T-helper 9 cell (primary cell): ENCODE measurements at regions not wholly inside any gene's neighbourhood (a gene's known extent, or its start where the extent isn't known, plus 50 kb on each side); places are given as distances from the start of the nearest gene placed in this dataset.

Source experiments
- DNase-seq: peaks from one replicate; pipeline ENCODE4 v3.0.0-alpha.2; 2020

DNA sequence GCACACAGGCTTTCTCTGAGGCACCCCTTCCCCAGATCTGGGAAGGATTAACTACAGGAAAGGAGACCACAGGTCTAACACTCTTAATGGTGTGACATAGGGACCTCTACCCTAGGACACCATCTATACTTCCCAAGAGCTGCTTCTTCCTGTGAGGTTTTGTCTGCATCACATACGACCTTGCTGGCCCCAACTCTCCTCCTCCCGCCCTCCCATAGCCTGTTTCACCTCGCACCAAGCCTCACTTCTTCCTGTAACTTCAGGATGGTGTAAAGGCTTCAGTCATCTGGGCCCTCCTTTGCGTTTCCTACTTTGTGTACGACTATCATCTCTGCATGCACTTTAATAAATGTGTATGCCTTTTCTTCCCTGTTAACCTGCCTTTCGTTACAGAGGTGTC is 274.3 kb downstream of the KLF6 start:
- no peak for DNase-seq

DNA sequence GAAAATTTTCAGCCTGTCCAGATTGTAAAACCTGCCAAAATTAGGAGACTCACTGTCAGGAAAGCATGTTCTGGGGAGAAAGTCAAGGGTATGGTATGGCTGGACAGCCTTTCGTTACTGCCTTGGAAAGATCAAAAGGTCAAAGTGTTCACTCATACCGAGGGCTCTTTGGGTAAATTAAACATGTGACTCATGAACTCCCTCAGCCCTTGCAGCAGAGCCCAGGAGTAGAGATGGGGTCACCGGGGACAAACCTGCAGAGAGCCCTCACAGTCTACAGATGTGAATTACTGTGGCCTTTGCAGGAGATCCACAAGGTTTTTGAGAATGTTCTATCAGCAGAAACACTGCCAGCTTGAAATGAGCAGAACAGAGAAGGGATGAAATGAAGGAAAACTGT is 275.7 kb downstream of the KLF6 start:
- no peak for DNase-seq

DNA sequence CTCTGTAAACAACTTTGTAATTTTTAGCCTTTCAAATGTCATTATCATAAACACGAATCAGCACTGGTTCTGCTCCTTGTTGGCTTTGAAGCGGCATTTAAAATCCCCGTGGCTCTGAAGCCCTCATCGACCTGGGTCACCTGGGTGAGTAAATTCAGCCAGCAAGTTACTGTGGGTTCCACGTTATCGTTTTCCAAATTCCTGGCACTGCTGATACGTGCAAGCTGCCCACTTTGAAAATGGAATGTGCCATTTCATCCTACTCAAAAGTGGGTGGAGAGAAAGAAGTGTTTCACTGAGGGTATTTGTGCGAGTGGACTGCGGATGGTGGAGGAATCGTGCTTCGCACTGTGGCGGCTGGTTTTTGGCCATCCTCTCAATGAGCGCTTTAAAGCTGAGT is 281.7 kb downstream of the KLF6 start:
- DNase-seq, result no peak

DNA sequence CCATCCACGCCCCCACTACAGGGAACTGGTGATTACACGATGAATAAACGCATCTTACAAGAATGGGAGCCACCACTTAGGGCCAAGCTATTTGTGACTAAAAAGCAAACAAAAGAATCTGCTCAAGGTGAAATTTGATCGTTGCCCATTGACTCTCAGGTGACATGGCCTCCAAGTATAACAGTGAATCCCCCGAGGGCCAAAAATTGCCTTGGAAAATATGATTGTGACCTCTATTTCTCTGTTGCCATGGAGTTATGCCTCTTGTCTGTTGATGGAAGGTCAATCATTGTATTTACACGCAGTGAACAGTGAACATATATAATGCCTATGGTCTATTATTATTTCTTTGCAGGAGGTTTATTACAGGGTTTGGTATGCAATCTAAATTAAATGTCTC is 282.3 kb downstream of the KLF6 start:
- DNase-seq, result no peak

DNA sequence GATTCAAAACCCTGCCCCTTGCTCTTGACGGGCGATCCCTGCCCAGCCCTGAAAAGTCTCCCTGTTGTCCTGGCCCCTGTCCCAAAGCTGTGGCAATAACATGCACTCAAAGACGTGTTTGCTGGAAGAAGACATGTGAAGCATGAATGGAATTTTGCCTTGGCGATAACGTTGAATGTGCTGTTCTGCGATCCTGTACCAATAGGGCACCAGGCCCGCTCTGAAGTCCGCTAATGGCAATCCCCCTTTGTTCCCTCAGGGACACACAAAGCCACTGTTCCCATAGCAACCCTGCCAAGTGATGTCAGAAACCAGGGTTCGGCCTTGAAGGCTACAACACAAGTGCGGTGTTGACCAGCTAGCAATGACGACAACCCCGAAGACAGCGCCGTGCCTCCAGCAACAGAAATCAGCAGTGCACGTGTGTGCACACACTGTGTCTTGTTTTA is 284.6 kb downstream of the KLF6 start:
- no peak for DNase-seq

DNA sequence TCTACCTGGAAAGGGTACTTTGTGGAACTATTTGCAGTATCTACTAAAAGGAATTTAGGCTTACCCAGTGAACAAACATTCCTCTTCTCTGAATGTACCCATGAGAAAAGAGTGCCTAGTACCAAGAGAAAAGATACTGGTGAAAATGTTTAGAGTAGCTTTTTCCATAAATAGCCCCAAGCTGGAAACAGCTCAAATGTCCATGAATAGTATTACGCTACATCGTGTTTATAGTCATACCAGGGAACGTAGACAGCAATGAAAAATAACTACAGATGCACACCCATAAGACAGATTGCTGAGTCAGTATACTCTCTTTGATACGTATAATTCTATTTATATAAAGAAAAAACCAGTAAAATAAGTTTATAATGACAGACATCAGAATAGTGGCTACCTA is 285.9 kb downstream of the KLF6 start:
- DNase-seq, result no peak

DNA sequence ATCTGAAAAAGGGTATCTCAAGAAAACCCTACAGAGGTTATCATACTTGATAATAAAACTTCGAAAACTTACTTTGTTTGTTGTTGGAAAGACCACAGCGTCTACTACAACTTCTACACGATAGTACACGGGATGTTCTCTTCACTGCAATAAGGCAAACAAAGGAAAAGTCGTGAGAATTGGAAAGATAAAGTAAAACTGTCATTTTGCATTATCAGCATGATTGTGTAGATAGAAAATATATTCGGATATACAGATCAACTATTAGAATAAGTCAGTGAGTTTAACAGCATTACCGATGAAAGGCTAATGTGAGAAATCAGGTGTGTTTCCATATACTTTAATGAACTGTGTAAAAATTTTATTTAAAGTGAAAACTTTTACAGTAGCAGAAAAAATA is 287.4 kb downstream of the KLF6 start:
- no peak for DNase-seq

DNA sequence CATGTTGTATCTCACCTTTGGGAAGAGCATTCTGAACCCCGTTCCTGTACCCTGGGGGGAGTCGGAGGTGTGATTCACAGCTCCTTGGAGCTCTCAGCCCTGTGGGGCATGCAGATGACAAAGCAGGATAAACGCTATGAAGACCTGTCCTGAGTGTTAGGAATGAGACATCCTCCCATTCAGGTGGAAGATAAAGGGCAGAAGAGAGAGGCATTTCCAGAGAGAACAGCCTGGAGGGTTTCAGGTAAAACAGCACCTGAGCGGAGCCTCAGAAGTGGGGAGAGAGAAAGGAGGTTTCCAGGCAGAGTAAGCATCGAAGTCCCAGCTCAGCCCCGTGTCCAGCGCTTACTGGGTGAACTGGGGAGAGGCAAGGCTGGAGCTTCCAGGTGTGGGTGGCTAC is 288.9 kb downstream of the KLF6 start:
- DNase-seq, result no peak

DNA sequence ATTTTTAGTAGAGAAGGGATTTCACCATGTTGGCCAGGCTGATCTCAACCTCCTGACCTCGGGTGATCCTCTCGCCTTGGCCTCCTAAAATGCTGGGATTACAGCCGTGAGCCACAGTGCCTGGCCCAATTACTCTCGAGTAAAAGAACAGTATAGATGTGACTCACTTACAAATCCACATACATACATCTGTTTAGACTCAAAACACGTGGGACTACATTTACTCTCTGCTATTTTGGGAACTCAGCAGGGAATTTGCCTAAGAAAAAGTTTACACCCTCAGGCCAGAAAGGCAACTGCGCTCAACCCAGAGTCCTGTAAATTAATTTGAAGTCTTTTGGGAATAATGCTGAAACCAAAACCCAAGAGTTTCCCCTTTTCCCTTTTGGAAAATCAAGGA is 289.7 kb downstream of the KLF6 start:
- DNase-seq, result no peak

DNA sequence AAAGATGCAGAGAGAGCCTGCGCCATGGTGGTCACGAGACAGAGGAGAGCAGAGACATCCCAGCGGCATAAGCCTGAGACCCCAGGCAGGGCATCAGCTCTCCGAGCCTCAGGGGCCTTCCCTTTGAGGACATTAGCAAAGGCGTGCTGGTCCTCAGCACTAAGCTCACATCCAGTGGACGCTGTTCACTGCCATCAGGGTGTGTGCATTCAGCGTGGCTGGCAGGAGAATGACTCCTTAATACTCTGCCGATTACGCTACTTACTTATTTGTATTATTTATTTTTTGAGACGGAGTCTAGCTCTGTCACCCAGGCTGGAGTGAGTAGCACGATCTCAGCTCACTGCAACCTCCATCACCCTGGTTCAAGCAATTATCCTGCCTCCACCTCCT is 290.2 kb downstream of the KLF6 start:
- no peak for DNase-seq

DNA sequence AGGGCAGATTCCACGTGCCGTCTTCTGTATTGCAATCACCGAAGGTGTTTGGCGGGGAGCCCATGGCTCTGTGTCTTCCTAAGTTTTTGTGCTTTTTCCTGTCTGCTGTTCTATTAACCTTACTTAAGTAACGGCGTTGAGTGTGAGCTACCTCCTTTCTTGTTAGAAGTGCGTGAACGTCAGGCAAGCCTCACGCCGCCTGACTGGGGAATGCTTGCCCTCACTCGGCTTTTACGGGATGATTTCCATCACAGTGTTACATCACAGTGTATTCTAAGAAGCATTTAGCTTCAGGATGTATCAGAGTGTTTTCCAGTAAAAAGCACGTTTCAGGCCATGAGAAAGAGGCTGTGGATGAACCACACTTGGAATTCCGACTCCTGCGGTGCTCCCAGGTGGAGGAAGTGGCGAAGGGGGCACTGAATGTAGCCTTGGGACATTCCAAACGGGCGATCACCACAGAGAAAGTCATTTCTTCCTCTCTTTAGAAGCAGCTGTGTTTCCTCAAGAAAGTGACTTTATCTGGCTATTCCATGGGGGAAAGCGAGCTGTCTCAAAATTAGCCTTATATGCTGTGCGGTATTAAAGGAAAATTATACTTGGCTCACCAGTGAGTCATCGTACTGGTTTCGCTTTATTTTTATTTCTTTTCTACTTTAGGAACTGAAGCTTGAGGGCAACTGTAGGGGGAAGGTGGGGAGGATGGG is 290.7 kb downstream of the KLF6 start:
- DNase-seq, result no peak

DNA sequence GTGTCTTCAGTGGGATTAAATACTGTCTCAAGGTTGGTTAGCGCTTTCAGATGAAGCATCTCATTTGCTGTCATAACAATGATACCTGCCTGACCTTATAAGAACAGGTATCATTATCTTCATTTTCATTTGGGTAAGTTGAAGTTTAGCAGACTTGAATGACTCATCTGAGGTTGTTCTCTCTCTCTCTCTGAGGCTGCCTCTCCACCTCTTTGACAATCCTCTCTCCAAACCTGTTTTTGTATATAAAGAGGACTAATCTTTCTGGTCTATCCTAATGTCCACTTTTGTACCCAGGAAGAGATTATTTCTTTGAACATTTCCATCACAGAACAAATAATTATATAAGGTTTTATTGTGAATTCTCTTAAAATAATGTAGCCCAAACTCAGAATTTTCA is 291.4 kb downstream of the KLF6 start:
- no peak for DNase-seq

DNA sequence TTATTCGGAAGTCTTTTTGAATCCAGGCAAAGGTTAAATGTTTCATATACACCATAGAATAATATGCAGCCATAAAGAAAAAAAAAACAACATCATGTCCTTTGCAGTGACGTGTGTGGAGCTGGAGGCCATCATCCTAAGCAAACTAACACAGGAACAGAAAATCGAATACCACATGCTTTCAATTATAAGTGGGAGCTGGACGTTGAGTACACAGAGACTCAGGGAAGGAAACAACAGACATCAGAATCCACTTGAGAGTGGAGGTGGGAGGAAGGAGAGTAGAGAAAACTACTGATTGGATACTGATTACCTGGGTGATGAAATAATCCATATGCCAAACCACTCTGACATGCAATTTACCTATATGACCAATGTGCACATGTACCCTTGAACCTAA is 293.4 kb downstream of the KLF6 start:
- no peak for DNase-seq

DNA sequence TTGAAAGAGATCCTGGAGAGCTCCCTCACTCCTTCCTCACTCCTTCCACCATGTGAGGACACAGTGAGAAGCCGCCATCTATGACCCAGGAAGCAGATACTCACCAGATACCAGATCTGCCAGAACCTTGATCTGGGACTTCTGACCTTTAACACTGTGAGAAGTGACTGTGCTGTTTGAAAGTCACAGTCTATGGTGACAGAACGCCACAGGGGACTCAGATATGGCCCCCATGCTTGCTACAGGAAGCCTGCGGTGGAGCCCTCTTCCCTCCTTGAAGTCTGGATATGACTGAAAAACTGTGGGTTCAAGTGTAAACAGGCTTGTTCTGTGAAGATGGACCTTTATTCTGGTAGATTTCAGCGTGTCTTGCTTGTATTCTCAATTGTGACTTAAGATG is 297.8 kb downstream of the KLF6 start:
- no peak for DNase-seq

DNA sequence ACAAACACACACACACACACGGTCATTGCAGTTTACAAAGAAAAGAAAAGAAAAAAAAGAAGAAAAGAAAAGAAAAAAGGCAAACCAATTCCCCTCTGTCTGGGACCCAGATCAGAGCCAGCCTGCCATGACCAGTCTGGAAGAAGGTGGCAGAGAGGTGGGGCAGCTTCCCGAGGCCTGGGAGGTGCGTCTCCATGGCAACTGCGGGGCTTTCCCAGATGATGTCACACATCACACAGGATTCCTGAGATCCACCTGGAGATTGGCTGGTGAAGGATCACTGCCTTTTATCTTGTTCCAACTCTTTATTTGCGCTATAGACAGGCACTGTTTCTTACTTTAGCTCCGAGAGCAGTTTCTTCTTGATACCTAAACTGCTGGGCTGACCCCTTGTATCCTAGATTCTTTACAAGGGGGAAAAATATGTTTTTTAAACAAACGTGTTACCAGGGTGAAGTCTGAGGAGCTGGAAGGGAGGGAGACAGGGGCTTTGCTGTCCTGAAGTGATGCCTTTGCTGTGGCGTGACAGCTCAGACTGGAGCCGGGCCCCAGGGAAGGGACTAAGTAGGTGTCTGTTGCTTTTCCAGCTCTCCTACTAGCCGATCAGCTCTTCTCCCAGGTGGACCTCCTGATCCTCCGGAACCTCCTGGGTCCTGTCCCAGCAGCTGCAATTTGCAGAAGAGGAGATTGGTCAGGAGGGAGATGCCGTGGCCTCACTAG is 298.5 kb downstream of the KLF6 start:
- DNase-seq, result no peak

DNA sequence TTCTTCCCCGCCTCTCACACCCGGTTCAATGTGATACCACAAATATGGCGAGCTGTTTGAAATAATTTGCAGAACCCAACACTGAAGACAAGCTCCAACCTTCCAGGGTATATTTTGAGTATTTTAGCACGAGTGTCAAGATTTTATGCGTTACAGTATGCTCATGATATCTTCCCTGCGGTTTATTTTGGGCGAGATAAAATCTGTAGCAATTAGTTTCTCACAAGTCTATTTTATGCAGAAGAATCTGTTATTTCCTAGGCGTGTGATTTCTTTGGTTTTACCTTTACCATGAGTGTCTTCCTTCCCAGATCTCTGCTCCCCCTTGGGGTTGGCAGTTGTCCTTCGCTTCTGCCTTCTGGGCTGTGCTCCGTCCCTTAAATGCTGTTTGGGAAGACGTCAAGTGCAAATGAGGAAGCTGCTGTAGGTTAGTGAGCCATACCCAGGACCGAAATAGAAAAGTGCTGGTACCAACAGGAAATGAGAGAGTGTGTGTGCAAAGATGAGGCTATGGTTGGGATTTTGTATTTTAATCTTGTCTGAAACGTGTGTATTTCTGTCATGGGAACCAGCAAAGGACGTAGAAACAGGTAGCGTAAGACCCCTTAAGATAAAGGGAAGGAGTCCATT is 299.8 kb downstream of the KLF6 start:
- DNase-seq, result no peak

DNA sequence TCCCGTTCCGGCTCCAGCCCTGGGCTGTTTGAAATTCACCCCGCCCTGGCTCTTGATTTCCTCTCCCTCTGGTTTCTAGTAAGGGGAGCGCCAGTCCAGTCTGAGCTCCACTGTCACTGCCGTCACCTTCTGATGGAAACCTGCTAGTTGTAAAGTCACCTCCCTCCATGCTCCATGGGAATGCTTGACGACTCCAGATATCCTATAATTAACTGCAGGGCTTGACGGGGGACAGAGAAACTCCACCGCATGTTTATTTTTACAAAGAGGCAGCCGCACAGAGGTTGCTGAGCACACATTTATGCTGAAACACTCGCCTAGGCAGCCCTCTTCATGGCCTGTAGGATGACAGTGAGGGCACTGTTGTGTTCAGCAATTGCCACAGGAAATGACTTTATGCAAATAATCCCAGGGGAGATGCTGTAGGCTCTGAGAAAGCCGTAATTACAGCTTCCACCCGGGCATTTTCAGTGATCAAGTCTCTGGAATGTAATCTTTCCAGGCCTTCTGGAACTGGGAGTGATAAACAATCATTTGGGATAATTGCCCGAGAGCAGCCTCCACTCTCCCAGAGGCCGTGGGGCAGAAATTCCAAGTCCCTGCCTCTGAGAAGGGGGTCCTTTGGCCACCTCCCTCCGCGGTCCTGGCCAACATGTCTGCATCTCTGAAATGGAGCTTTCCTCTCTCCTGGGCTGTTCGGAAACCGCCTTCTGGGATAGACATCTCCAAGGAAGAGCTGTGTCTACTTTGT is 300.5 kb downstream of the KLF6 start:
- DNase-seq, result no peak

DNA sequence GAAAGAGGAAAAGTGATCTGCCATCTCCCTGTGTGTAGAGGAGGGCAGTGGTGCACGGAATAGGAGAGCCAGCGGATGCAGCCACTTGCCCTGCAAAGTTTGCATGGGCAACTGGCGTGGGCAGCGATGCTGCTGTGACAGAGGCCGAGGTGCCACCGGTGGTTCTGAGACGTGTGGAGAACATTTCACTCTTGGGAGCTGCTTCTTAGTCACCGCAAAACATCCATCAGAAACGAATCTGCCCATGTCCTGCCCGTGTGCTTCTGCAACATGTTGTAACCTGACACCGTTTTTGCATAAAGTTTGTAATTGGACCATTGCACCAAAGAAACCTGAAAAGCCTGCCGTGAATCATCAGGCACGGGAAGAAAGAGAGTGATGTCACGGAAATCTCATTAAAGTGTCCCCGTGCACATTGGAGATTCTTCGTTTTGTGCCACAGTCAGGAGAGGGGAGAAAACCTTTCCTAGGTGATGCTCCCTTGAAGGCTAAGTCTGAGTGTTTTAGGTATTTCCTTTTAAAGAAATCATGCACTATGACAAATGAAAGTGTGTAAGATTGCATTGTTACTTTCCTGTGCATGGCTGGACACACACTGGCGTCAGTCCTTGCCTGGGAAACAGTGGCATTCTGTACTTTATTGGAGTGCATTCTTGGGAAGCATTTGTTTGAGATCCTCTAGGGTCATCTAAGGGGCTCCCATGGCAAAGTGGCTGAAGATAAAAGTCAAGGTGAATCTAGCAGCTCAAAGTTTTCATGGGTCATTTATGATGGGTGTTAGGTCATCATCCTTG is 302.6 kb downstream of the KLF6 start:
- no peak for DNase-seq

DNA sequence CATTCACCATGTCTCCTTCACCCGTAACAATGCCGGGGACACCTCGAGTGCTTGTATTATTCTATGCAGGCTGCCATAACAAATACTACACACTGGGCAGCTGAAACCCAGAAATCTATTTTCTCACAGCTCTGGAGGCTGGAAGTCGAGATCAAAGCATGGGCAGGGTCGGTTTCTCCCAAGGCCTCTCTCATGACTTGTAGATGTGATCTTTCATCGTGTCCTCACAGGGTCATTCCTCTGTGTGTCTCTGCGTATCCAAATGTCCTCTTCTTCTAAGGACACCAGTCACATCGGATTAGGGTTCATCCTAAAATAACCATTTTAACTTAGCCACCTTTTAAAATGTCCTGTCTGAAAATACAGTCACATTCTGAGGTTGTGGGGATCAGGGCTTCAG is 303.5 kb downstream of the KLF6 start:
- DNase-seq, result no peak

DNA sequence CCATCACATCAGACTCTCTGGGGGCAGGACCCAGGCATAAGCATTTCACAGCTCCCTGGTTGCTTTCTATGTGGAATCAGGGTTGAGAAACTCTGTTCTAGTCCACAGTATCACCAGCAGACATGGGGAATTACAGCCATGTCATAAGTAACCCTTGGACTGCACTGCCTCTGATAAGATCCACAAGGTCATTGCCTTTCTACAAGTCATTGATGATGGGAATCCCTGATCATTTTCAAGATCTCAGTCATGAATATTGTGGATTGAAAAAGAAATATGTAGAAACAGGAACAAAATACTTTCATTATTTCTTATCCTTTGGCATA is 304.1 kb downstream of the KLF6 start:
- no peak for DNase-seq

DNA sequence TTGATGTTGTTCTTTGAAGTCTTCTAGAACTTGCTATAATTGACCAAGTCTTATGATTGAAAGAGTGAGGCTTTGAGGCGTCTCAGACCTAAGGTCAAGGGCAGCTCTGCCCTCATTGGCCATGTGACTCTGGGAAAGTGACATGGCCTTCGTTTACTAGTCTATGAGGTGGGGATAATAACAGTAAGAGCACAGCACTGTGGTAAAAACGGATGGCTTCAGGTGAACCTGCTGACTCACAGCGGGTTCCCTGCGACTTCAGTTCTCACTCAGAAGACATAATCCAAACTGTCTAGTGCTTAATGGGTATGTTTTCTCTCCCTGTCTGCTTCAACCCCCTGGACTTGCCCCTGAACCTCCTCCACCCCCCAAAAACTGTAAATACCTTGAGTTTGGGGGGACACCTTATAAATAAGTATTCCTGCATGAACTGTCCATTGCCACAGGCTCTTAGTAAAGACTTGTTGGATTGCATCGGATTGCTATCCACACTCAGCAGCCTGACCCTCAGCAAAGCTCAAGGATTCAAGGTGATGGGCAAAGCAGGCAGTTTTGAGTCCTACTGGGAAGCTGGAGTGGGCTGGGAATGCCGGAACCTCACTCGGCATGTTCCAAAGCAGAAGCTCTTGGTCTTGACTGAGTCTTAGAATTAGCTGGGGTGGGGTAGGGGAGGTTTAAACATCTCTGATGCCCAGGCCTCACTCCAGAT is 304.6 kb downstream of the KLF6 start:
- DNase-seq, result no peak

DNA sequence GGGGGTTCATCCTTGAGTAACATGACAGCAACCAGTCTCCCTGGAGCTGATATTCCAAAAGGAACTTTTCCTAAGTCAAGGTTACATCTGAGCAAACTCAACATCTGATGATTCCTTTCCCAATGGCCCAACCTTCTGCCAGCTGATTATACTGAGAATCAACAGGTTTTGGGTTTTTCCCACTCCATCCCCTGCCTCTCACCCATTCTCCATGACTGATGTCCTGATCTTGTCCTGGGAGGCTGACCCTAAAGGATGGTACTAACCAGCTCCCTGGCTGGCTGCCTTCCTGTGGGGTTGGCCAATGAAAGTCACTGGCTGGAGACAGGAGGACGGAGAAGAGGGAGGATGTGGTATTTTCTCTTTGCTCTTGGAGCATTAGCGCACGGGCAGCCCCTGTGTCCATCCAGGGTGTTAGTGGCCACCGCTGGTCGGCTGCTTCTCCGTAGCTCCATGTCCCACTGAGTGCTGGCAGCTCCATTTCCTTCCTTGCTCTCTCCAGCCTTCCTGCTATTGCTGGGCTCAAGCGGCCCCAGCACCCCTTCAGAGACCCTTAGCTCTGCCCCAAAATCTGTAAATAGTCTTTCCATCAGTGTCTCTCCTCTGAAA is 306.2 kb upstream of the PITRM1 start:
- DNase-seq, result no peak
